HCT116 (cell line): ENCODE measurements at regions not wholly inside any gene's neighbourhood (a gene's known extent, or its start where the extent isn't known, plus 50 kb on each side); places are given as distances from the start of the nearest gene placed in this dataset.

Source experiments
- ATAC-seq: fragments of 200-7000 bp; cut with Tn5 transposase; 2 replicates; pipeline ENCODE4 v1.9.1; 2020; ENCODE audit warnings: mild to moderate bottlenecking, moderate library complexity
- BruUV-seq: library from RNA; stranded (reverse); fragments of 400-500 nt; replicated peaks from 2 replicates; lab custom pipeline; 2021; lab: Mats Ljungman, UMichigan
- CTCF ChIA-PET: fragments of 300-600 bp; sonication (Branson Sonifier 250); formaldehyde crosslinking; loops from one replicate; lab custom pipeline; 2021; ENCODE audit warnings: antibody characterized with exemption; lab: Charles Lee
- POLR2A ChIA-PET: fragments of 300-600, 350-600 bp; sonication (Branson Sonifier 250); formaldehyde crosslinking; loops from one replicate; lab custom pipeline; 2021; ENCODE audit warnings: antibody characterized with exemption; lab: Charles Lee
- RAD21 ChIA-PET, 2 experiments: fragments of 300-600 bp; sonication (Branson Sonifier 250); formaldehyde crosslinking; loops; one replicate each; lab custom pipeline; 2023; ENCODE audit warnings: low total read pairs in 2 of 2; ENCODE audit not compliant: uncharacterized antibody in 2 of 2, unreplicated experiment in 2 of 2, low non-redundant PET in 1 of 2; lab: Charles Lee
- DNase-seq: peaks from one replicate; pipeline ENCODE4 v3.0.0-alpha.2; 2010; ENCODE audit warnings: low read depth, low spot score
- H2AFZ ChIP-seq: fragments of 200-600 bp; shearing (Covaris generic), sonication (generic); 2 replicates; pipeline ENCODE4 v1.6.1; 2017; ENCODE audit warnings: low read depth, mixed run types, mixed read lengths, antibody characterized with exemption, low read length; ENCODE audit not compliant: poor library complexity, severe bottlenecking
- H3K27ac ChIP-seq: 2 replicates; pipeline ENCODE4 v1.5.1; 2012; ENCODE audit warnings: low read depth, low read length
- H3K27me3 ChIP-seq: fragments of 200-600 bp; sonication (generic); 2 replicates; pipeline ENCODE4 v1.6.1; 2016; ENCODE audit warnings: mixed run types, low read length, mixed read lengths; ENCODE audit not compliant: insufficient read depth
- H3K36me3 ChIP-seq, 2 experiments: fragments of 200-500 bp in 1 of 2; fragments of 200-600 bp in 1 of 2; sonication (Bioruptor generic) in 1 of 2; sonication (generic) in 1 of 2; 2 replicates each; pipeline versions ENCODE4 v1.5.1 to v1.6.1; 2014 to 2016; ENCODE audit warnings: low read length in 2 of 2, inconsistent platforms in 1 of 2, mixed read lengths in 1 of 2, mixed run types in 1 of 2; ENCODE audit not compliant: insufficient read depth in 2 of 2, control insufficient read depth in 1 of 2
- H3K4me1 ChIP-seq, 2 experiments: fragments of 200-600 bp in 1 of 2; sonication (generic) in 1 of 2; 2 replicates each; pipeline versions ENCODE4 v1.5.1 to v1.6.1; 2012 to 2017; ENCODE audit warnings: low read length in 2 of 2, inconsistent platforms in 1 of 2, mild to moderate bottlenecking in 1 of 2, mixed read lengths in 1 of 2, mixed run types in 1 of 2, moderate library complexity in 1 of 2; ENCODE audit not compliant: insufficient read depth in 2 of 2, control insufficient read depth in 1 of 2
- H3K4me2 ChIP-seq: fragments of 200-600 bp; sonication (generic); 2 replicates; pipeline ENCODE4 v1.6.1; 2017; ENCODE audit warnings: mixed run types, low read length, mixed read lengths
- H3K4me3 ChIP-seq, 2 experiments: fragments of 200-600 bp in 1 of 2; sonication (generic) in 1 of 2; replicated peaks in 1 of 2; 2 replicates each; pipeline ENCODE4 v1.5.1; 2011 to 2016; ENCODE audit warnings: low read length in 2 of 2, control low read depth in 1 of 2, low read depth in 1 of 2, mild to moderate bottlenecking in 1 of 2, mixed read lengths in 1 of 2, mixed run types in 1 of 2
- H3K79me2 ChIP-seq: fragments of 200-600 bp; sonication (generic); 2 replicates; pipeline ENCODE4 v1.6.1; 2017; ENCODE audit warnings: mild to moderate bottlenecking, mixed run types, low read length, moderate library complexity, mixed read lengths; ENCODE audit not compliant: insufficient read depth
- H3K9ac ChIP-seq: fragments of 200-600 bp; sonication (generic); 2 replicates; pipeline ENCODE4 v1.6.1; 2016; ENCODE audit warnings: low read length, mixed read lengths
- H3K9me2 ChIP-seq: fragments of 200-600 bp; sonication (generic), shearing (Covaris generic); 2 replicates; pipeline ENCODE4 v1.6.1; 2017; ENCODE audit warnings: mixed run types, mild to moderate bottlenecking, moderate library complexity; ENCODE audit not compliant: insufficient read depth
- H3K9me3 ChIP-seq, 2 experiments: fragments of 200-500 bp in 1 of 2; fragments of 200-600 bp in 1 of 2; sonication (Bioruptor generic) in 1 of 2; sonication (generic) in 1 of 2; 2 replicates each; pipeline ENCODE4 v1.6.1; 2014 to 2017; ENCODE audit warnings: low read length in 2 of 2, mixed read lengths in 2 of 2, inconsistent platforms in 1 of 2, low read depth in 1 of 2, mild to moderate bottlenecking in 1 of 2, mixed run types in 1 of 2, moderate library complexity in 1 of 2; ENCODE audit not compliant: control insufficient read depth in 1 of 2, insufficient read depth in 1 of 2
- H4K20me1 ChIP-seq: fragments of 200-600 bp; sonication (generic), shearing (Covaris generic); 2 replicates; pipeline ENCODE4 v1.6.1; 2017; ENCODE audit warnings: mixed run types, mild to moderate bottlenecking, moderate library complexity; ENCODE audit not compliant: insufficient read depth
- ATF3 ChIP-seq: IDR thresholded peaks from 2 replicates; pipeline ENCODE4 v1.6.1; 2012
- CTCF ChIP-seq, 3 experiments: fragments of 200-600 bp in 1 of 3; sonication (generic) in 1 of 3; IDR thresholded peaks in 2 of 3; conservative IDR thresholded peaks in 1 of 3; 2 replicates each; pipeline ENCODE4 v1.5.1; 2012 to 2017; ENCODE audit warnings: low read depth in 2 of 3, low read length in 2 of 3, antibody characterized with exemption in 1 of 3, borderline replicate concordance in 1 of 3, control low read depth in 1 of 3, mild to moderate bottlenecking in 1 of 3, mixed read lengths in 1 of 3, mixed run types in 1 of 3, moderate library complexity in 1 of 3; ENCODE audit not compliant: insufficient read depth in 1 of 3
- EGR1 ChIP-seq: IDR thresholded peaks from 2 replicates; pipeline ENCODE4 v1.6.1; 2012; ENCODE audit warnings: low read depth
- EZH2 ChIP-seq: fragments of 200-600 bp; sonication (generic); IDR thresholded peaks from 2 replicates; pipeline ENCODE4 v1.6.1; 2017; ENCODE audit warnings: antibody characterized with exemption, mixed run types
- EZH2phosphoT487 ChIP-seq: fragments of 200-600 bp; IDR thresholded peaks from 2 replicates; pipeline ENCODE4 v1.6.1; 2018; ENCODE audit warnings: antibody characterized with exemption, borderline replicate concordance
- FOSL1 ChIP-seq: IDR thresholded peaks from 2 replicates; pipeline ENCODE4 v1.6.1; 2012; ENCODE audit warnings: low read depth
- JUND ChIP-seq: IDR thresholded peaks from 2 replicates; pipeline ENCODE4 v1.6.1; 2012
- MAX ChIP-seq: IDR thresholded peaks from 2 replicates; pipeline ENCODE4 v1.6.1; 2012
- POLR2A ChIP-seq: IDR thresholded peaks from 2 replicates; pipeline ENCODE4 v1.7.0; 2011; ENCODE audit warnings: borderline replicate concordance; ENCODE audit not compliant: insufficient read depth, insufficient read length; ENCODE audit errors: extremely low read depth
- POLR2AphosphoS5 ChIP-seq: IDR thresholded peaks from 2 replicates; pipeline ENCODE4 v1.6.1; 2011; ENCODE audit warnings: mild to moderate bottlenecking, low read depth, low read length, moderate library complexity
- RAD21 ChIP-seq: IDR thresholded peaks from 2 replicates; pipeline ENCODE4 v1.6.1; 2012; ENCODE audit warnings: low read depth, mild to moderate bottlenecking
- REST ChIP-seq: IDR thresholded peaks from 2 replicates; pipeline ENCODE4 v1.6.1; 2012; ENCODE audit warnings: low read depth
- SIN3A ChIP-seq: IDR thresholded peaks from 2 replicates; pipeline ENCODE4 v1.6.1; 2012; ENCODE audit warnings: low read depth
- SP1 ChIP-seq: IDR thresholded peaks from 2 replicates; pipeline ENCODE4 v1.6.1; 2012; ENCODE audit warnings: low read depth
- SRF ChIP-seq: IDR thresholded peaks from 2 replicates; pipeline ENCODE4 v1.6.1; 2012; ENCODE audit warnings: low read depth
- TCF7L2 ChIP-seq: IDR thresholded peaks from 2 replicates; pipeline ENCODE4 v1.7.0; 2011; ENCODE audit warnings: borderline replicate concordance, inconsistent platforms; ENCODE audit not compliant: insufficient read depth, insufficient read length; ENCODE audit errors: extremely low read depth
- YY1 ChIP-seq: IDR thresholded peaks from 2 replicates; pipeline ENCODE4 v1.6.1; 2011; ENCODE audit warnings: low read length, low read depth, moderate library complexity, mild to moderate bottlenecking; ENCODE audit not compliant: insufficient replicate concordance; ENCODE audit errors: extremely low read depth
- ZBTB33 ChIP-seq: IDR thresholded peaks from 2 replicates; pipeline ENCODE4 v1.6.1; 2011; ENCODE audit warnings: mild to moderate bottlenecking, low read length, moderate library complexity; ENCODE audit not compliant: insufficient replicate concordance; ENCODE audit errors: extremely low read depth
- ZNF274 ChIP-seq: fragments of 200-500 bp; sonication (Bioruptor generic); IDR thresholded peaks from 2 replicates; pipeline ENCODE4 v1.6.1; 2014; ENCODE audit warnings: mild to moderate bottlenecking, low read depth, low read length, inconsistent platforms
- intact Hi-C: fragments of 100-400 bp; cut with micrococcal nuclease; formaldehyde crosslinking; loops from 2 replicates; pipeline ENCODE4 v1.10.0; 2022

- no peak overlapping the region for H3K9ac ChIP-seq
- no peaks in the 10 kb centered on the region for H3K27me3 ChIP-seq
- POLR2A ChIA-PET, result no interaction called here
- H3K36me3 ChIP-seq, result no peaks in the 10 kb centered on the region
- peaks cover 3 to 22% of the 10 kb centered on the region in 2 experiments; a peak in 3 of 4 replicates for H3K9me3 ChIP-seq
- DNase-seq (no peak), ATAC-seq (no peak)
- no peak overlapping the region for H3K4me2 ChIP-seq
- no peak overlapping the region for H3K4me3 ChIP-seq
- no peak overlapping the region for H3K27ac ChIP-seq
- H3K79me2 ChIP-seq, result no peaks in the 10 kb centered on the region
- TF ChIP-seq JUND, result no peak
- no peak for TF ChIP-seq MAX
- no peak for TF ChIP-seq ZNF274
- no peak for TF ChIP-seq YY1
- no peak for TF ChIP-seq EGR1
- TF ChIP-seq SRF, result no peak
- TF ChIP-seq REST, result no peak
- no peak for TF ChIP-seq POLR2A
- no peak for TF ChIP-seq EZH2
- TF ChIP-seq FOSL1, result no peak
- no peak for TF ChIP-seq ZBTB33
- TF ChIP-seq SIN3A, result no peak
- no peak for TF ChIP-seq CTCF (IDR thresholded peaks at IDR 0.05 in 2 of 3, conservative IDR thresholded peaks at IDR 0.05 in 1 of 3; ENCODE audit: borderline replicate concordance in 1 of 3, insufficient read depth in 1 of 3, low read depth in 2 of 3, low read length in 2 of 3)
- no peak for TF ChIP-seq SP1
- TF ChIP-seq TCF7L2, result no peak
- TF ChIP-seq RAD21, result no peak
- TF ChIP-seq ATF3, result no peak
- TF ChIP-seq POLR2AphosphoS5, result no peak
- no peak for TF ChIP-seq EZH2phosphoT487
- H4K20me1 ChIP-seq, result no peaks in the 10 kb centered on the region
- no TSS peak for BruUV-seq
- intact Hi-C loops, result no loop called here
- RAD21 ChIA-PET, result no interaction called here
- H2AFZ ChIP-seq, result no peak overlapping the region
- H3K9me2 ChIP-seq, result no peaks in the 10 kb centered on the region
- CTCF ChIA-PET, result no interaction called here
- no peaks in the 10 kb centered on the region for H3K4me1 ChIP-seq
These were observed 284.2 kb downstream of the C3orf38 start for GRCh38 chr3:88434001-88434400.
